ENCODE measurements at regions not wholly inside any gene's neighbourhood (a gene's known extent, or its start where the extent isn't known, plus 50 kb on each side); places are given as distances from the start of the nearest gene placed in this dataset.

DNA sequence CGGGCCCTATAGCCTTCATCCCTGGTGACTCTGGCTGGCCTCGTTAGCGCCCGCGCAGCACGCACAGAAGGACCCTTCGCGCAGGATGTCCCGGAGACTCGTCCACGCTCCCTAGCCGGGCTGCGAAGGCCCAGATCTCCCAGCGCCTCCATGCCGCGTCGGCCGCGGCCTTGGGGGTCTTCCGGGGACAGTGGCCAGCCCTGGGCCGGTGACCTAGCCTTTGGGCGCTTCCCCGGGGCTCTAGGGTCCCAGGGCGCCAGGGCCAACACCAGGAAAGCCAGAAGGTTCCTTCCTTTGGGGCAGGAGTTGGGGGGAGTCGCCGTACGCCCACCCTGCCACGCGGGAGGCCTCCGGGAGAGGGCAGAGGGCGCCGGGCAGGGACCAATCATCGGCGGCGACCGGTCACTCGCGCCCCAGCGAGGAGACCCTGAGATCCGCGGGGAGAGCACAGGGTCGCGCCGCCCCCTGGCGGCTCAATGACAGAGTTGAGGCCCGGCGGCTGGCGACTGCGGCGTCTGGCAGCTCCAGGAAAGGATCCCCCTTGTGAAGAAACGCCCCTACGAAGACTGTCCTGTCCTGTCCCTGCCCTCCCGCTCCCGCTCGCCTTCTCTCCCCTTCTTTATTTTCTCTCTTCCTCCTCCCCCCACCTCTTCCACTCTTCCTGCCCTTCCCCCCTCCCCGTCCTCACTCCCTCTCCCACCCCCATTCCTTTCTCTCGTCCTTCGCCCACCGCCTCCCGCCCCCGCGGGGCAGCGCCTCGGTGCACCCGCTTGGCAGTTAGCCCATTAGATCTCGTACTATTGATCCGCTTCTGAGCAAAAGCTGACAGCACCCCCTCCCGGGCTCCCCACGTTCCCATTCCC lies 62.3 kb upstream of the LBX1 start (continued):
- no peak for TF ChIP-seq NAIF1 (CRISPR knock-in tag; IDR thresholded peaks at IDR 0.05; ENCODE audit: borderline replicate concordance)
- TF ChIP-seq KLF12 (CRISPR knock-in tag; IDR thresholded peaks at IDR 0.05; ENCODE audit: borderline replicate concordance) = no peak
- TF ChIP-seq ZSCAN30 (CRISPR knock-in tag; IDR thresholded peaks at IDR 0.05) = no peak
- no peak for TF ChIP-seq ZNF790 (CRISPR knock-in tag; IDR thresholded peaks at IDR 0.05; ENCODE audit: borderline replicate concordance)
- TF ChIP-seq ZBTB42 (CRISPR knock-in tag; IDR thresholded peaks at IDR 0.05) = no peak
- no peak for TF ChIP-seq CBFB (CRISPR knock-in tag; IDR thresholded peaks at IDR 0.05)
- TF ChIP-seq, protein P1, sequence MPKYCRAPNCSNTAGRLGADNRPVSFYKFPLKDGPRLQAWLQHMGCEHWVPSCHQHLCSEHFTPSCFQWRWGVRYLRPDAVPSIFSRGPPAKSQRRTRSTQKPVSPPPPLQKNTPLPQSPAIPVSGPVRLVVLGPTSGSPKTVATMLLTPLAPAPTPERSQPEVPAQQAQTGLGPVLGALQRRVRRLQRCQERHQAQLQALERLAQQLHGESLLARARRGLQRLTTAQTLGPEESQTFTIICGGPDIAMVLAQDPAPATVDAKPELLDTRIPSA (CRISPR knock-in tag; IDR thresholded peaks at IDR 0.05; ENCODE audit: borderline replicate concordance) = no peak
- no peak for TF ChIP-seq POLR2AphosphoS2 (IDR thresholded peaks at IDR 0.05; ENCODE audit: low read depth, low read length)
- TF ChIP-seq, protein P2, sequence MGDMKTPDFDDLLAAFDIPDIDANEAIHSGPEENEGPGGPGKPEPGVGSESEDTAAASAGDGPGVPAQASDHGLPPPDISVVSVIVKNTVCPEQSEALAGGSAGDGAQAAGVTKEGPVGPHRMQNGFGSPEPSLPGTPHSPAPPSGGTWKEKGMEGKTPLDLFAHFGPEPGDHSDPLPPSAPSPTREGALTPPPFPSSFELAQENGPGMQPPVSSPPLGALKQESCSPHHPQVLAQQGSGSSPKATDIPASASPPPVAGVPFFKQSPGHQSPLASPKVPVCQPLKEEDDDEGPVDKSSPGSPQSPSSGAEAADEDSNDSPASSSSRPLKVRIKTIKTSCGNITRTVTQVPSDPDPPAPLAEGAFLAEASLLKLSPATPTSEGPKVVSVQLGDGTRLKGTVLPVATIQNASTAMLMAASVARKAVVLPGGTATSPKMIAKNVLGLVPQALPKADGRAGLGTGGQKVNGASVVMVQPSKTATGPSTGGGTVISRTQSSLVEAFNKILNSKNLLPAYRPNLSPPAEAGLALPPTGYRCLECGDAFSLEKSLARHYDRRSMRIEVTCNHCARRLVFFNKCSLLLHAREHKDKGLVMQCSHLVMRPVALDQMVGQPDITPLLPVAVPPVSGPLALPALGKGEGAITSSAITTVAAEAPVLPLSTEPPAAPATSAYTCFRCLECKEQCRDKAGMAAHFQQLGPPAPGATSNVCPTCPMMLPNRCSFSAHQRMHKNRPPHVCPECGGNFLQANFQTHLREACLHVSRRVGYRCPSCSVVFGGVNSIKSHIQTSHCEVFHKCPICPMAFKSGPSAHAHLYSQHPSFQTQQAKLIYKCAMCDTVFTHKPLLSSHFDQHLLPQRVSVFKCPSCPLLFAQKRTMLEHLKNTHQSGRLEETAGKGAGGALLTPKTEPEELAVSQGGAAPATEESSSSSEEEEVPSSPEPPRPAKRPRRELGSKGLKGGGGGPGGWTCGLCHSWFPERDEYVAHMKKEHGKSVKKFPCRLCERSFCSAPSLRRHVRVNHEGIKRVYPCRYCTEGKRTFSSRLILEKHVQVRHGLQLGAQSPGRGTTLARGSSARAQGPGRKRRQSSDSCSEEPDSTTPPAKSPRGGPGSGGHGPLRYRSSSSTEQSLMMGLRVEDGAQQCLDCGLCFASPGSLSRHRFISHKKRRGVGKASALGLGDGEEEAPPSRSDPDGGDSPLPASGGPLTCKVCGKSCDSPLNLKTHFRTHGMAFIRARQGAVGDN (CRISPR knock-in tag; IDR thresholded peaks at IDR 0.05) = peak; percentile 58
- TF ChIP-seq SPEN (CRISPR knock-in tag; IDR thresholded peaks at IDR 0.05; ENCODE audit: low read depth) = no peak
- no peak for TF ChIP-seq ZBTB38 (CRISPR knock-in tag; IDR thresholded peaks at IDR 0.05)
- 0 out of 2 replicates have a peak, but pooled peaks have one; percentile 14 for TF ChIP-seq EED (CRISPR knock-in tag; IDR thresholded peaks at IDR 0.05)
- TF ChIP-seq HNRNPK (IDR thresholded peaks at IDR 0.05; ENCODE audit: low read depth, low read length, poor library complexity, severe bottlenecking) = peak; percentile 53
- no peak for TF ChIP-seq MATR3 (CRISPR knock-in tag; IDR thresholded peaks at IDR 0.05)
- no peak for TF ChIP-seq ZNF337 (CRISPR knock-in tag; IDR thresholded peaks at IDR 0.05; ENCODE audit: borderline replicate concordance, low read depth)
- no peak for TF ChIP-seq ZNF232 (CRISPR knock-in tag; IDR thresholded peaks at IDR 0.05; ENCODE audit: borderline replicate concordance)
- no peak for TF ChIP-seq ZKSCAN1 (IDR thresholded peaks at IDR 0.05; ENCODE audit: low read length)
- no peak for TF ChIP-seq TCF7 (IDR thresholded peaks at IDR 0.05; ENCODE audit: low read depth)
- TF ChIP-seq NPAS2 (CRISPR knock-in tag; IDR thresholded peaks at IDR 0.05; ENCODE audit: borderline replicate concordance) = no peak
- TF ChIP-seq, protein P3, sequence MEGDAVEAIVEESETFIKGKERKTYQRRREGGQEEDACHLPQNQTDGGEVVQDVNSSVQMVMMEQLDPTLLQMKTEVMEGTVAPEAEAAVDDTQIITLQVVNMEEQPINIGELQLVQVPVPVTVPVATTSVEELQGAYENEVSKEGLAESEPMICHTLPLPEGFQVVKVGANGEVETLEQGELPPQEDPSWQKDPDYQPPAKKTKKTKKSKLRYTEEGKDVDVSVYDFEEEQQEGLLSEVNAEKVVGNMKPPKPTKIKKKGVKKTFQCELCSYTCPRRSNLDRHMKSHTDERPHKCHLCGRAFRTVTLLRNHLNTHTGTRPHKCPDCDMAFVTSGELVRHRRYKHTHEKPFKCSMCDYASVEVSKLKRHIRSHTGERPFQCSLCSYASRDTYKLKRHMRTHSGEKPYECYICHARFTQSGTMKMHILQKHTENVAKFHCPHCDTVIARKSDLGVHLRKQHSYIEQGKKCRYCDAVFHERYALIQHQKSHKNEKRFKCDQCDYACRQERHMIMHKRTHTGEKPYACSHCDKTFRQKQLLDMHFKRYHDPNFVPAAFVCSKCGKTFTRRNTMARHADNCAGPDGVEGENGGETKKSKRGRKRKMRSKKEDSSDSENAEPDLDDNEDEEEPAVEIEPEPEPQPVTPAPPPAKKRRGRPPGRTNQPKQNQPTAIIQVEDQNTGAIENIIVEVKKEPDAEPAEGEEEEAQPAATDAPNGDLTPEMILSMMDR (CRISPR knock-in tag; IDR thresholded peaks at IDR 0.05) = peak; percentile 83
- TF ChIP-seq XRCC5 (optimal IDR thresholded peaks at IDR 0.05; ENCODE audit: low read length) = peak; percentile 43
- 0 out of 2 replicates have a peak, but pooled peaks have one; percentile 29 for TF ChIP-seq ZSCAN25 (CRISPR knock-in tag; IDR thresholded peaks at IDR 0.05)

Measured in HepG2 (cell line).